GM19455 (cell line): ENCODE measurements at regions not wholly inside any gene's neighbourhood (a gene's known extent, or its start where the extent isn't known, plus 50 kb on each side); places are given as distances from the start of the nearest gene placed in this dataset.
"Not testable (repeated sequence)": the region's sequence is repeated elsewhere in the genome, so short reads cannot be mapped to it uniquely, and the experiment has no call there.

Experiments used
- ATAC-seq: cut with Tn5 transposase; IDR thresholded peaks from one replicate; pipeline ENCODE4 v1.9.1; 2021; ENCODE audit not compliant: unreplicated experiment

- no peak for ATAC-seq
Observed at GRCh38 chr12:124160097-124160756, 134.7 kb upstream of the RFLNA start.

GRCh38 chr12:124161402-124161801, 133.5 kb upstream of the RFLNA start:
- ATAC-seq, result not testable (repeated sequence)

DNA sequence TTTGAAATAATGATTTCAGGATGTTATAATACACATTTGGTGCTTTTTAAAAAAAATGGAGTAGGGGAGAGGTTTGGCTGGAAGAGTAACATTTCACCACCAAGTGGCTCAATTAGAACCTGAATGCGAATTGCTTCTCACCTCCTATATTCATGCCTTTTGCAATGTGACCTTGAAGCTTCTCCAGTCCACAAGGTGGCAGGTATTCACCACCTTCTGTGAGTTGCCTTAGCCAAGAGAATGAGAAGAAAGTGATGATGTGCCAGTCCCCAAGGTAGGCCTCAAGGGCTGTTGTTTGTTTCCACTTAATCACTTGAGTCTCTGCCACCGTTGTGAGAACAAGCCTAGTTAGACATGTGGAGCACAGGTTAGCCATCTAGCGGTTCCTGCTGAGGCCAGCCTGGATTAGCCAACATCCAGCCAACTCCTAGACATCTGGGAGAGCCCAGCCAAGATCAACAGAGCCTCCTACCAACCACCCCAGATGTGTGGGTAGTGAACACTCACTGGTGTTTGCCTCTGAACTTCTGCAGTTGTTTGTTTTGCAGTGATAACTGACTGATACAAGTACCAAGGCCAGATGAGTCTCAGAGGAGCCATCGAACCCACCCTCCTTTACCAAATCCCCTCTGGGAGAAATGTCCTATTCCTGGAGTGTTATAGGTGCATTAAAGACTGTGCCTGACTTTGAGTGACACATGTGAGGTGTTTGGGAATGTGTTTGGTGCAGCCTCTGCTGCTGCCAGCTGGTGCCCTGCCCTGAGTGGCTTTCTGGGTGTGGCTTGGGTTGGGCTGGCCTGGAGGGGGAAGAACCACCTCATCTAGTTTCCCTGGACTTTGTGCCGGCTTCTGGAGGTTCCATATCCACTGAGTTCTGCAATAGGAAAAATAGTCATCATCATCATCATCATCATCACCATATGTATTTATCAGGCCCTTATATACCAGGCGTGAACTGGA, 132.5 kb upstream of the RFLNA start:
- ATAC-seq, result no peak

- no peak for ATAC-seq
Observed at GRCh38 chr12:124165695-124166094, 129.2 kb upstream of the RFLNA start.

GRCh38 chr12:124167141-124167540, 127.8 kb upstream of the RFLNA start:
- no peak for ATAC-seq

DNA sequence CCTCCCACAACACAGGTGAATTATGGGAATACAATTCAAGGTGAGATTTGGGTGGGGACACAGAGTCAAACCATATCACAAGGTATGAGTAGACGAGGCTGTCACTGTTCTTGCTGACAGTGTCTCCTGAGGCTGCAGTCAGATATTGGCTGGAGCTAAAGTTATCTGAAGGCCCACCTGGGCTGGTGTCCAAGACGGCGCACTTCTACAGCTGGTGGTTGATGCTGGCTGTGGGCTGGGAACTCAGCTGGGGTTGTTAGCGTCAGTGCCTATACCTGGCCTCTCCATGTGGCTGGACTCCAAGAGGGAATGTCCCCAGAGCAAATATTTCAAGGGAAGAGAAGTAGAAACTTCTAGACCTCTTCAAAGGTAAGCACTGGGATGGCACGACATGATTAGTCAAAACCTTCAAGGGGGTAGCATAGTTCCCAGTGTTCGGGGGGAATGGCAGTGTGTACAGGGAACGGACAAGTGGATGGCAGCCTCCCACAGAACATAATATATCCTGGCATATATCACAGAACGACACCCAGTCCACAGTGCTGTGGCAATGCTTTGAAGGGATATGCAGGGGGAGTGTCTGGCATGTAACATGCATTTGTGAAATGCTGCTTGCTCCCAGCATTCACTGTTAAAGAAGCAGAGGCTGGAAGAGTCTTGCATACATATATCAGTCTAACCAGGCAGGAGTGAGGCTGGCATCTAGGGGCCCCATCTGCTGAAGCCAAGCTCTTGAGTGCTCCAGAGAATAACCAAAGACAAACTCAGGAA, 126.7 kb upstream of the RFLNA start:
- ATAC-seq, result no peak

- ATAC-seq, result no peak
Observed at GRCh38 chr12:124169577-124170284, 125.2 kb upstream of the RFLNA start.

DNA sequence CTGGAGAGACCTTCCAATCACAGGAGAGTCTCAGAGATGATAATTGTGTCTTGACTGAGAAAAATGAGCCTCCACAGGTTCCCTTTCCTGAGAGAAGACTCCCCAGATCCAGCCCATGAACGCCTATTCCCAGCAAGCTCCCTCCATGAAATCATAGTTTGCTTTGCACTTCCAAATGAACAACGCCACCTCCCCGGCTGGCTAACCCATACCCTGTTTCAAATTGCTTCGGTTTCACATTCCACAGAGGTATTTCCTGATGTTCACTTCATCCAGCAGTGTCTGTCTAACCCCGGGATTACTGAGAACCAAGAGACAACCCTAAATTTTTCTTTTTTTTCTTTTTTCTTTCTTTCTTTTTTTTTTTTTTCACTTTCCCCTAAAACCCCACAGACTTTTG, 124.1 kb upstream of the RFLNA start:
- no peak for ATAC-seq

GRCh38 chr12:124171231-124171979, 123.5 kb upstream of the RFLNA start:
- no peak for ATAC-seq

DNA sequence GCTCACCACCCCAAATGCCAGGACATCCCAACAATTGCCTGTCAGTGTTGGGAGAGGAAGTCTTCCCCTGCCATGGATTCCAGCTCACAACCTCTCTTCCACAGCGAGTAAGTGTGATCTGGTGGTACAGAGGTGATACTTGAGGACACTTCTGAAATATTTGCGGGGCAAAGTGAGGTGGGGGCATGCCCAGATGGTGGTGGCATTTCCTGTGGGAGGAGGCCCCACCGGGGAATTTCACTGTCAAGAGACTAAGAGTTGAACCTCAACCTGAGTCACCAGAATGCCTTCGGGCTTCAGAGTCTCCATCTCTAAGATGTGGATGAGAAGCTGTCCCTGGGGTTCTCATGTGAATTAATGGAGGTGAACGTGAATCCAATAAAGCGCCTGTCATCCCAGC, 122.3 kb upstream of the RFLNA start:
- ATAC-seq, result no peak

DNA sequence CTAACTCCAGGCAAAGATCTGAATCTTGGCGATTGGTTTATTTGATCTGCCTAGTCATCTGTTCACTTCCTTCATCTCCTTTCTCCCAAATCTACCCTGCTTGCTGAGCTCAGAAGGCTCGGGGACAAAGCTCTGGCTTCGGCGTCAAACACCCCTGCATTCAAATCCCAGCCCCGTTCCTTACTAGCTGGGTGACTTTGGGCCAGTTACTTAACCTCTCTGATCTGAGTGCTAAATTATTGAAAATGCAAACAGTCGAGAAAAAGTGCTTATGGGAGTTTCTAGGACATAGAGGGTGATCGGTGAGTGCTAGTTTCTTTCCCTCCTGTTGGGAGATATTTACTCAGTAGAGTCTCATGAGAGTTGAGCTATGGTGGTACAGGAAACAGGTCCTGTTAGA, 121.2 kb upstream of the RFLNA start:
- no peak for ATAC-seq

GRCh38 chr12:124174451-124175348, 120.2 kb upstream of the RFLNA start:
- ATAC-seq, result no peak

GRCh38 chr12:124175704-124176103, 119.2 kb upstream of the RFLNA start:
- ATAC-seq, result no peak

GRCh38 chr12:124177276-124177950, 117.5 kb upstream of the RFLNA start:
- ATAC-seq, result no peak

DNA sequence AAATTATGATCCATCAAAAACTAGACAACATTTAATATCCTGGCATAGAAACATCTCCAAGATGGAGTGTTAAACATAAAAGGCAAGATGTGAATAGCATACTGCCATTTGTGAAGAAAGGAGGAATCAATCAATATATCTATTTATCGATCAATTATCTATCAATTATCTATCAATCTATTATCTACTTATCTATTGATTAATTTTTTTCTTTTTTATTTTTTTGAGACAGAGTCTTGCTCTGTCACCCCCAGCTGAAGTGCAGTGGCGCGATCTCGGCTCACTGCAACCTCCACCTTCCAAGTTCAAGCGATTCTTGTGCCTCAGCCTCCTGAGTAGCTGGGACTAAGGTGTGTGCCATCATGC, 117.0 kb upstream of the RFLNA start:
- no peak for ATAC-seq

- no peak for ATAC-seq
Observed at GRCh38 chr12:124179936-124180607, 114.8 kb upstream of the RFLNA start.

- no peak for ATAC-seq
Observed at GRCh38 chr12:124183172-124183571, 111.7 kb upstream of the RFLNA start.

DNA sequence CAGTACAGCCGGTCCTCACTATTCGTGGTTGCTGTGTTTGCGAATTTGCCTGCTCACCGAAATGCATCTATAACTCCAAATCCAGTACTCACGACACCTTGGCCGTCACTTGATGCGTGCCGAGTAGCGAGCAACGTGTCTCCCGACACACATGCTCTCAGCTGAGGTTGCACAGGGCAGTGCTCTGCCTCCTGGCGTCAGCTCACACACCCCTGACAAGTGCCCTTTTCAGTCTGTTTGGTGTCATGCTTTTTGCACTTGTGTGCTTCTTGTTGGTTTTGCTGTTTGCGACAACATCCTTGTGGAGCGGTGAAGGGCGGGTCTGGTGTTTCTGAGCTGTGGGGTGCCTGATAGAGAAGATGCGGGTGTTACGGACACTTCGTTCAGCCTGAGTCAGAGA, 110.4 kb upstream of the RFLNA start:
- ATAC-seq, result no peak
